Thyroid gland (tissue), 4 donors: ENCODE measurements at regions not wholly inside any gene's neighbourhood (a gene's known extent, or its start where the extent isn't known, plus 50 kb on each side); places are given as distances from the start of the nearest gene placed in this dataset.
A peak's percentile ranks its signal among the peaks of the same experiment; 100 is the strongest.
"Not testable (repeated sequence)": the region's sequence is repeated elsewhere in the genome, so short reads cannot be mapped to it uniquely, and the experiment has no call there.

Experiments
- DNase-seq, 2 donors: peaks; one replicate each; pipeline ENCODE4 v3.0.0-alpha.2; 2019
- H3K27ac ChIP-seq, 3 donors: fragments of 200-600 bp; sonication (generic); 1 replicate in 2 of 3; 2 replicates in 1 of 3; pipeline ENCODE4 v1.5.1; 2016 to 2019; ENCODE audit warnings: mild to moderate bottlenecking in 1 of 3, moderate library complexity in 1 of 3
- H3K27me3 ChIP-seq: fragments of 200-600 bp; sonication (generic); one replicate; pipeline ENCODE4 v1.5.1; 2019
- H3K36me3 ChIP-seq, 2 donors: fragments of 200-600 bp; sonication (generic); one replicate each; pipeline ENCODE4 v1.5.1; 2016 to 2019
- H3K4me1 ChIP-seq, 2 donors: fragments of 200-600 bp; sonication (generic); one replicate each; pipeline ENCODE4 v1.5.1; 2017 to 2019
- H3K4me3 ChIP-seq, 3 donors: fragments of 200-600 bp; sonication (generic); replicated peaks in 1 of 3; 1 replicate in 2 of 3; 2 replicates in 1 of 3; pipeline ENCODE4 v1.5.1; 2016; ENCODE audit warnings: mild to moderate bottlenecking in 1 of 3
- H3K9me3 ChIP-seq: fragments of 200-600 bp; sonication (generic); one replicate; pipeline ENCODE4 v1.5.1; 2017
- POLR2A ChIP-seq, 2 donors: fragments of 450-650 bp; IDR thresholded peaks; one replicate each; pipeline ENCODE4 v1.6.1; 2017; ENCODE audit warnings: antibody characterized with exemption in 2 of 2, mild to moderate bottlenecking in 2 of 2, moderate library complexity in 1 of 2
- WGBS, 2 donors: methylation state at CpG; one replicate each; pipeline ENCODE4 v1.1.5; 2017; 5-methylcytosine and 5-hydroxymethylcytosine counted together
- intact Hi-C: fragments of 100-400 bp; cut with DNase I; formaldehyde crosslinking; loops from one replicate; pipeline ENCODE4 v1.15.1; 2023
- TF ChIP-seq, protein P1 (sequence below), 6 experiments: fragments of 200-600 bp in 3 of 6; fragments of 450-650 bp in 3 of 6; sonication (generic) in 3 of 6; IDR thresholded peaks; one replicate each; pipeline ENCODE4 v1.5.1; 2016 to 2019; ENCODE audit warnings: antibody characterized with exemption in 6 of 6, mild to moderate bottlenecking in 2 of 6, inconsistent platforms in 1 of 6, moderate library complexity in 1 of 6

DNA sequence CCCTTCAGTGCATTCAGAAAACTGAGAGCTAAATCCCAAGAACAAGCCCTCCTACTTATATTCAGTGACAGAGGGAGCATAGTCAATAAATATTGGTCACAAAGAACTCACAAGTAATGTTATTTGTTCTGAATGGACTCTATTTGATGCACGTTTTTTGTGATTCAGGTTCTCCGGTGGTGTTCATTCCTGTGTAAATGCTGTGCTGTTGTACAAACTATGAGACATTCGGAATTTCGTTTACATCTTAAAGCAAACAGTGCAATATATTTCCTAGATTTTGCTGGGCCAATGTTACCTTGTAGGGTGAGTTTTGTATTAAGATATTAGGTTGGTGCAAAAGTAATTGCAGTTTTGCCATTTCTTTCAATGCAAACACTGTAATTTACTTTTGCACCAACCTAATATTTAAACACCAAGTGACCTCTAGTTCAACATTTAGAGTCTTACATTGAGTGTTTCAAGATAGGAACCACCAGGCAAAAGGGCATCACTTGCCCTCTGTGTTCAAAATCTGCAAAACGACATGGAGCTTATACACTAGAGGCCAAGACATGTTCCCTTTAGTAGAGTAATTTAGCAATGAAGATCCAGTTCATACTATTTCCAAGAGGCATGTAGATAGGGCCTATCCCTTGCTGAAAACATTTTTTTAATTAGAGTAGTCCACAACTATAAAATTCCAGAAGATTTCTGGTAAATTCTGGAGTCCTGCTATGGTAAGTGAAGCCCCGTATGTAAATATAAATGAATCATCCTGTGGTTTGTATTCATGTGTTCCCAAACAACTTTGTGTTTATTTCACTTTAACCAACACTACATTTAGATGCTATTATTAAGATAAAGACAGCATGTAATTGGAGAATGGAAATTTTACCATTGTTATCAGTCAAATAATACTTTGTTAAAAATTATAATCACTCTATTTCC lies 444.0 kb upstream of the PTGER4 start:
- H3K9me3 ChIP-seq: no peaks in the 10 kb centered on the region
- no peaks in the 10 kb centered on the region for H3K36me3 ChIP-seq
- TF ChIP-seq, protein P1, sequence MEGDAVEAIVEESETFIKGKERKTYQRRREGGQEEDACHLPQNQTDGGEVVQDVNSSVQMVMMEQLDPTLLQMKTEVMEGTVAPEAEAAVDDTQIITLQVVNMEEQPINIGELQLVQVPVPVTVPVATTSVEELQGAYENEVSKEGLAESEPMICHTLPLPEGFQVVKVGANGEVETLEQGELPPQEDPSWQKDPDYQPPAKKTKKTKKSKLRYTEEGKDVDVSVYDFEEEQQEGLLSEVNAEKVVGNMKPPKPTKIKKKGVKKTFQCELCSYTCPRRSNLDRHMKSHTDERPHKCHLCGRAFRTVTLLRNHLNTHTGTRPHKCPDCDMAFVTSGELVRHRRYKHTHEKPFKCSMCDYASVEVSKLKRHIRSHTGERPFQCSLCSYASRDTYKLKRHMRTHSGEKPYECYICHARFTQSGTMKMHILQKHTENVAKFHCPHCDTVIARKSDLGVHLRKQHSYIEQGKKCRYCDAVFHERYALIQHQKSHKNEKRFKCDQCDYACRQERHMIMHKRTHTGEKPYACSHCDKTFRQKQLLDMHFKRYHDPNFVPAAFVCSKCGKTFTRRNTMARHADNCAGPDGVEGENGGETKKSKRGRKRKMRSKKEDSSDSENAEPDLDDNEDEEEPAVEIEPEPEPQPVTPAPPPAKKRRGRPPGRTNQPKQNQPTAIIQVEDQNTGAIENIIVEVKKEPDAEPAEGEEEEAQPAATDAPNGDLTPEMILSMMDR (IDR thresholded peaks at IDR 0.05): no peak
- TF ChIP-seq POLR2A (IDR thresholded peaks at IDR 0.05): no peak
- intact Hi-C loops: no loop called here
- DNase-seq: no peak
- peaks cover 14 to 17% of the 10 kb centered on the region in 2 donors for H3K4me1 ChIP-seq
- WGBS, 2 donors: 88 to 93% methylated on average over 6 of the region's 6 CpGs
- H3K4me3 ChIP-seq: no peak overlapping the region
- H3K27ac ChIP-seq: no peak overlapping the region
- H3K27me3 ChIP-seq: no peaks in the 10 kb centered on the region

DNA sequence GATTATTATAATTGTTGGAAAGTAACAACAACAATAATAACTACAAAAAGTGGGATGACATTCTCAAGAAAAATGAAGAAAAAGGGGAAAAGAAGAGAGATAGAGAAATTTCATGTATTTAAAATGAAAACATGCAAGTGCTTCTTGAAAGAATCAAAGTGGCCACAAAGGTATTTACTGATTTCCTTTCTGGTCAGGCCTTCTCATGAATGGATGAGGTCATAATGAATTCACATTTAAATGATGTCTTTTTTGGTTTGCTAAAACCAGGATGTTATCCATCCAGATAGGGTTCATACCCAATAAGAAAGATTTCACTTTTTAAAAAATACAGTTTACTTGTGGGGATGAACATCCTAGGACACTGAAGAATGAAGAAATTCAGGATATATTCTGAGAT lies 446.4 kb upstream of the PTGER4 start:
- TF ChIP-seq, protein P1 (IDR thresholded peaks at IDR 0.05): no peak
- TF ChIP-seq POLR2A (IDR thresholded peaks at IDR 0.05): no peak
- no peak overlapping the region for H3K27ac ChIP-seq
- DNase-seq: no peak
- H3K9me3 ChIP-seq: no peaks in the 10 kb centered on the region
- peaks cover 10 to 14% of the 10 kb centered on the region in 2 donors for H3K4me1 ChIP-seq
- H3K36me3 ChIP-seq: no peaks in the 10 kb centered on the region
- no peaks in the 10 kb centered on the region for H3K27me3 ChIP-seq
- intact Hi-C loops: no loop called here
- no peak overlapping the region for H3K4me3 ChIP-seq

GRCh38 chr5:40227931-40228330 lies 451.8 kb upstream of the PTGER4 start:
- Histone ChIP-seq H3K4me1 (peaks cover 21 to 38% of the 10 kb centered on the region in 2 donors), H3K27ac (peak overlapping the region in 2 of 3 donors; percentile 60 to 83), H3K27me3 (no peaks in the 10 kb centered on the region), H3K9me3 (no peaks in the 10 kb centered on the region), H3K36me3 (no peaks in the 10 kb centered on the region), H3K4me3 (no peak overlapping the region)
- 92 to 97% methylated on average over 2 of the region's 2 CpGs for WGBS, 2 donors
- intact Hi-C loops: no loop called here
- DNase-seq: no peak
- TF ChIP-seq, protein P1 (IDR thresholded peaks at IDR 0.05): no peak
- no peak for TF ChIP-seq POLR2A (IDR thresholded peaks at IDR 0.05)

DNA sequence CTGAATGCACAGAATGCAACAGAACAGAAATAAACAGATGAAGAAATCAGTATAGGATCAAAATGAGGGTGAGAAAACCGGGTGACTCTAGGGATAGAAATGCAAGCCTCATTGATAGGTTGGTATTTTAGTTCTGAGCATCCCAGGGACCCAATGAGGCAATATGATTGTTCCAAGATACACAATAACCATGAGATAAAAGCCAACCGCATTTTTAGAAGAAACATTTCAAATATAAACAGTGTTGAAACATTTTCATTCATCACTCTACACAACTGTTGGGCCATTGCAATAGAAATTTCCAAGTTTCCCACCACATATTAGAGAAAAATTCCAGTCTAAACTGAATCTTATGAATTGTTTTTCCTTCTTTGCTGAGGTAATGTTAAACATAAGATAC lies 452.3 kb upstream of the PTGER4 start:
- no peaks in the 10 kb centered on the region for H3K36me3 ChIP-seq
- H3K4me3 ChIP-seq: no peak overlapping the region
- H3K27me3 ChIP-seq: no peaks in the 10 kb centered on the region
- WGBS, 2 donors: 52 to 62% methylated on average over 2 of the region's 2 CpGs
- peak overlapping the region; percentile 60 to 83 (median 72) for H3K27ac ChIP-seq
- no peaks in the 10 kb centered on the region for H3K9me3 ChIP-seq
- TF ChIP-seq, protein P1 (IDR thresholded peaks at IDR 0.05): no peak
- no peak for TF ChIP-seq POLR2A (IDR thresholded peaks at IDR 0.05)
- peaks cover 21 to 38% of the 10 kb centered on the region in 2 donors for H3K4me1 ChIP-seq
- intact Hi-C loops: no loop called here
- no peak for DNase-seq

DNA sequence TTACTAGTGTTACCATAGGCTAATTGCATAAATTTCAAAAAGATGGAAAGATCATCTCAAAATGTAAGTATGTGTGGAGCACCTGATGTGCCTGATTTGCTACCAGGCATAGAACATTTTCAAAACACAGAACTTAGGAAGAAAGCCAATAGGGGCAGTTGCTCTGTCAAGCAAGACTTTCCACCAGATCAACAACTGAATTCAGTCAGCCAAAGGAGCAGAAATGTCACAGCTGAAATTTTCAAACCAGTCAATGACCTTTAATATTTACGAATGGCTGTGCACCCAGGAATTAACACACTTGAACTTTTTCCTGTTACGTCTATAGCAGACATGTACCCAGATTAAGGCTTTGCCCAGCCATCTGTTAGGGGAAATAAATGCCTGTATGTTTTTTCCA lies 452.8 kb upstream of the PTGER4 start:
- TF ChIP-seq, protein P1 (IDR thresholded peaks at IDR 0.05): no peak
- TF ChIP-seq POLR2A (IDR thresholded peaks at IDR 0.05): no peak
- Histone ChIP-seq H3K4me3 (no peak overlapping the region), H3K36me3 (no peaks in the 10 kb centered on the region), H3K9me3 (no peaks in the 10 kb centered on the region), H3K4me1 (peaks cover 21 to 38% of the 10 kb centered on the region in 2 donors), H3K27ac (peak overlapping the region; percentile 61 to 83 (median 72)), H3K27me3 (no peaks in the 10 kb centered on the region)
- DNase-seq: peak in 1 of 2 donors; percentile 29
- intact Hi-C loops: no loop called here
- WGBS, 2 donors: 25 to 29% methylated on average over 2 of the region's 2 CpGs

DNA sequence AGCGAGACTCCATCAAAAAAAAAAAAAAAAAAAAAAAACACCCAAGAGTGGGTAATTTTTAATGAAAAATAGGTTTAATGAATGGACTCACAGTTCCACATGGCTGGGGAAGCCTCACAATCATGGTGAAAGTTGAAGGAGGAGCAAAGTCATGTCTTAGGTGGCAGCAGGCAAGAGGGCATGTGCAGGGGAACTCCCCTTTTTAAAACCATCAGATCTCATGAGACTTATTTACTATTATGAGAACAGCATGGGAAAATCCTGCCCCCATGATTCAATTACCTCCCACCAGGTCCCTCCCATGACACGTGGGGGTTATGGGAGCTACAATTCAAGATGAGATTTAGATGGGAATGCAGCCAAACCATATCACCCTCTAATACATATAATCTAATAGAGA lies 454.6 kb upstream of the PTGER4 start:
- H3K27me3 ChIP-seq, H3K4me3 ChIP-seq, H3K36me3 ChIP-seq, intact Hi-C loops, DNase-seq, H3K9me3 ChIP-seq: not testable (repeated sequence)
- peaks cover 26 to 46% of the 10 kb centered on the region in 2 donors for H3K4me1 ChIP-seq
- WGBS, 2 donors: 92 to 94% methylated on average over 2 of the region's 2 CpGs
- peak overlapping the region in 1 of 3 donors; percentile 43 for H3K27ac ChIP-seq
